ENCODE measurements at regions not wholly inside any gene's neighbourhood (a gene's known extent, or its start where the extent isn't known, plus 50 kb on each side); places are given as distances from the start of the nearest gene placed in this dataset.
"Not testable (repeated sequence)": the region's sequence is repeated elsewhere in the genome, so short reads cannot be mapped to it uniquely, and the experiment has no call there.

DNA sequence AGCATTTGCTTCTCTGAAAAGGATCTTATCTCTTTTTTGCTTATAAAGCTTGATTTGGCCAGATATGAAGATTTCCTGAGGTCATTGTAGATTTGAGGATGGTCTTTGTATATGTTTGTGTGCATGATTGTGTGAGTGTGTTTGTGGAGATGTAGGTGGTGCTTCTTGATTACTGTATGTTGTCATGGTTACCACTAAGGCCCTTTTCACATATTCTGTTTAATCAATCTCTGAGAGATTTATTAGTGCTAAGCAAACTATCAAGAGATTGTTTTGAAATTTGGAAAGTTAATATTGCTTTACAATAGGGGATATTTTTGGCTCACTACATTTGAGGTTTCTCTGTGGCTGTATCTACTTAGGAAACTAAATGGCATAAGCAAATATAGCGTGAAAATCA is 191.7 kb downstream of the S1PR1 start:
- DNase-seq: no peak

GRCh38 chr1:101431956-101432510 is 195.2 kb downstream of the S1PR1 start:
- DNase-seq: no peak

DNA sequence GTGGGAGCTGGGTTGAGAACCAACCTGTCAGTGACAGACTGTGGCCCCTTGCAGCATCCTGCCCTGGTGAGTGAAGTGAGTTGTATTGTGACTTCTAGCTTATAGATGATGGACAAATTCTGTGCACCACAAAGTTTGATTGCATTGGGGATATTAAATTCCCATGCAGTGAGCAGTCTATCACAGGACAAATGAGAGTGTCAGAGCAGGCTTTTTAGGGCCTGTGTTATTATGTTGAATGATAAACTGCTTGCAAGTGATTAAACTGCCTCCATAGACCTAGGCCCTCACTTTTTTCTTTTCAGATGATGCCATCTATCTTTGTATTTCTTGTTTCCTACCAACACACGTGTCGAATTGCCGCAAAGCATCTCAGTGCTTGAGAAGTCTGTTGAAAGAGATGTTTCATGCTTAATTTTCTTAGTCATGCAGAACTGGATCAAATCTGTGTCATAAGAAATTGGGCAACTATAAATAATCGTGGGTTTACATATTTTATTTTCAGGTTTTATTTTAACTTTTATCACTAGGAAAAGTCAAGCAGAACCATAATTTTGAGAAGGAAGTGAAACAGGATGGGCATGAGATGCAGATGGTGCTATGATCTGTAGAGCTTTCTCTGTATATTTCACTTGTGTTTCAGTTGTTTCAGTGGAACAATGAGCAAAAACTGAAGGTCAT is 199.2 kb downstream of the S1PR1 start:
- DNase-seq: no peak

DNA sequence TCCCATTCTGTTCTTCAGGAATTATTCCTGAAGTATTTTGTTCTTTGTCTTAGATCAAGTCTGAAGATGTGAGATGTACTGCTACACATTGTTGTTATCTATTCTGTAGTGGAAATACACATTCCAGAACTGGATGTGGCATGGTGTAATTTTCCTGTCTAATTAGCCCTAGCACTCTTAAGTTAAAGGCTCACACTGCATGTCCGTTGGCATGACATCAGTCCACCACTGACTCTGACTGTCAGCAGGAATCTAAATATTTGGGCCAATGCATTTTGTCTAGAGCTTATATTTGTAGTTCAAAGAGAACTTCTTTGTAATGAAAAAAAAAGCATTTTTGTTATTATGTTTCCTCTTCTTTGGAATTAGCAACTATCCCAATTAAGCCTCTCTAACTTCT is 201.0 kb downstream of the S1PR1 start:
- no peak for DNase-seq

GRCh38 chr1:101438359-101438758 is 201.5 kb downstream of the S1PR1 start:
- peak; percentile 10 for DNase-seq

DNA sequence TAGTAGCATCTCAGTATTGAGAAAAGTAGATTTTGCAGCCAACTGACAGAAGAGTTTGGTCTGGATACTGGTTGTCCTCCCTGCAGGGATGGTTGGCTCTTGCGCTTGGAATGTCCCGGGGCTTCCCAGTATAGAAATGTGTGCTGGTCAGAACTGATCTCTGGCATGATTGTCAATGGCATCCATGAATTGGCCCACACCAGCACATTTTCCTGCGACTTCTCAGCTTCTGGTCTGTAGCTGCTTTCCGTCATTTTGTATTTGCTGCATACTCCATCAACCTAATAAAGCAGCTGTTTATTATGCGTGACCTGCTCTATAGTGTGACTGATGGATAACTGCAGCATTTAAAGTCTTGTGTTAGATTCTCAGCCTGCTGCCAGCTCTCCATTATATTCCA is 203.7 kb downstream of the S1PR1 start:
- no peak for DNase-seq

DNA sequence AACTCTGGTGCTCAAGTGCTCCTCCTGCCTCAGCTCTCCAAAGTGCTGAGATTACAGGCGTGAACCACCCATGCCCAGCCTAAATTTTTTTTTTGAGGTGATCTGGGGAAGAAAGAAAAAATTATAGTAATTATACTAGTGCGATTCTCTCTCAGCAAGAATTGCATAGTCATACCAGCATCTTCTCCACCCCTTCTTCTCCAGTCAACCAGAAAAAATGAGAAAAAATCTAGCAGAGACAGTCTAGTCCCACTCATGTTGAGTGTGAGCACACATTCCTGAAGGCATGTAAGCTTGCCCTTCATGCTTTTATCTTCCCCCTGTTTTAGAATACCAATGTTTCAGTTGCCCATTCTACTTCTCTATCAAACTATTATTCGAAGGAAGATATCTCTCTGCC is 207.6 kb downstream of the S1PR1 start:
- no peak for DNase-seq

DNA sequence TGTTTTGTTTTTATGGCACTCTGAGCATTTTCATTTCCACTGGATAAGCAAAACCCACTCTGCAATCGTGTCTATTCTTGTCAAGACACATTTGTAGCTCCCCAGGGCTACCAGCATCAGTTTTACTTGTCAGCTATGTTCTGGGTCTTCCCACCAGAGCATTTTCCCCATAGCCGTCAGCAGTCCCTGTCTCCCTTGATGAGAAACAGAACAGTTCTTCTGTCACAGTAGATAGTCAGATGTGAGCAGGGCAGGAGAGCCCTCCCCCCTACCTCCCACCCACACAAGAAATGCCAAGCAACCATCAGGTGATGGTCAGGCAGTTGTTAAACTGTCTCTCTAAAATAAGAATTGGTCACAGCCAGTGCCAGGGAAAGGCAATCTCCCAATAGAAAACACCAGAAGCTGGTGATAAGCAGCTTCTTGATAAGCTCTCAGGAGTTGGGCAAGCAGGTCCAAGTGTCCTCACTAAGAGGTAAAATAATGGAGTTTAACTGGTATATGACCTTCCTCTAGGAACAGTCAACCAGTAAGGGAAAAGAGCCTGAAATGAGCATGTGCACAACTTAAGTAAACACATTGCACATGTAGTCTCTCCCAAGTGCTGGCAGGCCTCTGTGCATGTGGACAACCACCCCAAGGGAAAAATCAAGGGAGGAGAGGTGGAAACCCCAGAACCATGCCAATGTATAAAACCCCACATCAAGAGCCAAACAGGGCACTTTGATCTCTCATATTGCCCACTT is 208.2 kb downstream of the S1PR1 start:
- DNase-seq: no peak

- no peak for DNase-seq
Measured at GRCh38 chr1:101448018-101448417, 211.2 kb downstream of the S1PR1 start.

DNA sequence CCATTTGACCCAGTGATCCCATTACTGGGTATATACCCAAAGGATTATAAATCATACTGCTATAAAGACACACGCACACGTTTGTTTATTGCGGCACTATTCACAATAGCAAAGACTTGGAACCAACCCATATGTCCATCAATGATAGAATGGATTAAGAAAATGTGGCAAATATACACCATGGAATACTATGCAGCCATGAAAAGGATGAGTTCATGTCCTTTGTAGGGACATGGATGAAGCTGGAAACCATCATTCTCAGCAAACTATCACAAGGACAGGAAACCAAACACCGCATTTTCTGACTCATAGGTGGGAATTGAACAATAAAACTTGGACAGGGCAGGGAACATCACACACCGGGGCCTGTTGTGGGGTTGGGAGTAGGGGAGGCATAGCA is 213.9 kb downstream of the S1PR1 start:
- DNase-seq: not testable (repeated sequence)

DNA sequence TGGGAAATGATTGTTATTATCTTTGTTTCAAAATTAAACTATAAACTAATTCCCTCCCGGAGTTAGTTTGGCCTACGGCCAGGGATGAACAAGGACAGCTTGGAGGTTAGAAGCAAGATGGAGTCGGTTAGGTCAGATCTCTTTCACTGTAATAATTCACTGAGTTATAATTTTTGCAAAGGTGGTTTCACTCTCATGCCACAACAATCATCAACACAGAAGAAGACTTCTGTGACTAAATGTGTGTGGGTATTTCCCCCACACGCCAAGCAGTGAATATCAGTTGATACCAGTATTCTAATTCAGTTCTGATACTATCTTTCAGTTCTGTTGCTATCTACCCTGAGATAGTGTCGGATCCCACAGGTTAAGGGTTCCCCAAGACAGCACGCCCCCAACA is 215.1 kb downstream of the S1PR1 start:
- DNase-seq: no peak

- no peak for DNase-seq
Measured at GRCh38 chr1:101452825-101453224, 216.0 kb downstream of the S1PR1 start.

DNA sequence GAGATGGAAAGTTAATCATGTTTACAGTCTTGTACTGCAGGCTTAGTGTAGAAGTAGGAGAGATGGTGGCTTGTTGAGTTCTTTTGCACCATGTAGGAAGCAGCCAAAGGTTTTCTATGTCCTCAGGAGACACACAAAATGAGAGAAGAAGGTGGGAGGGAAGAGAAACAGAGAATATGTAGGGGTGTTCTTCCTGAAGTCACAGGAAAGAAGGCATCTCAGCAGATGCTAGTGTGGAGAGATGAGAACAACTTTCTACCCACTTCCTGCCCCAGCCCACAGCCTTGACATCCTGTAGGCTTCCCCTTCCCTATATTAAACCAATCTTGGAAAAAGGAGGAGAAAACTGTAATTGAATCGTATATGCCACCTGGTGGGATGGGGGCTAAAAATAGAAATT is 217.0 kb downstream of the S1PR1 start:
- DNase-seq: no peak

GRCh38 chr1:101455166-101455565 is 218.3 kb downstream of the S1PR1 start:
- DNase-seq: no peak

DNA sequence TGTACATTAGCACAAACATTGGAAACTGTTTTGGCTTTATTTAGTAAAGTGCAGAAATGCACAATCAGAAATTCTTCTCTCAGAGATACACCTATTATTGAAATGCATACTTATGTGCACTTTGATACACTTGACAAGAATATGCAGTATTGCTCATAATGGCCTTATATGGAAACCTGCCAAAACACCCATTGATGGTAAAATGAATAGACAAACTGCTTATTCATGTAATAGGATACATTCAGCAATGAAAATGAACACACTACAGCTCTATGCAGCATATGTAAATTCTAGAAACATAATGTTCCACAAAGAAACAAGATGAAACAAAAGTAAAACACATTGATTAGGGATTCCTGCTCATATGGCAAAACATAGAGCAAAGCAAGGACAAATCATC is 223.9 kb downstream of the S1PR1 start:
- DNase-seq: no peak

- DNase-seq: no peak
Measured at GRCh38 chr1:101463195-101463594, 226.4 kb downstream of the S1PR1 start.

- DNase-seq: no peak
Measured at GRCh38 chr1:101465941-101466340, 229.1 kb downstream of the S1PR1 start.

GRCh38 chr1:101474039-101474665 is 237.3 kb downstream of the S1PR1 start:
- DNase-seq: no peak

DNA sequence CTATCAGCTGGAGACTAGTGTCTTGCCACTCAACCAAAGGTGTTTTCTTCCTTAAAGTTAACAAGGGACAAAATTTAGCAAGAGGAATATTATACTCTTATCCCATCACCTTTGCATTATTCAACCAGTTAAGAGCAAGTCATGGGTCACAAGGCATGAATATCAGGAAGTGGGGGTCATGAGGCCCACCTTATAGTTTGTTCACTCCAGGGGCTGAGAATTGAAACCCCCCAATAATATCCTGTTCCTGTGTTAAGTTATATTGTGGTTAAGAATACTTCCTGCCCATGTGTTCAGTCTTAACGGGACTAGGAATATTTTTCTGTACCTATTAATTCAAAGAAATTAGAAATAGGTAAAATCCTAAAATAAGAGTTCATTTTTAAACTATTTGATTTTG is 239.7 kb downstream of the S1PR1 start:
- DNase-seq: no peak

DNA sequence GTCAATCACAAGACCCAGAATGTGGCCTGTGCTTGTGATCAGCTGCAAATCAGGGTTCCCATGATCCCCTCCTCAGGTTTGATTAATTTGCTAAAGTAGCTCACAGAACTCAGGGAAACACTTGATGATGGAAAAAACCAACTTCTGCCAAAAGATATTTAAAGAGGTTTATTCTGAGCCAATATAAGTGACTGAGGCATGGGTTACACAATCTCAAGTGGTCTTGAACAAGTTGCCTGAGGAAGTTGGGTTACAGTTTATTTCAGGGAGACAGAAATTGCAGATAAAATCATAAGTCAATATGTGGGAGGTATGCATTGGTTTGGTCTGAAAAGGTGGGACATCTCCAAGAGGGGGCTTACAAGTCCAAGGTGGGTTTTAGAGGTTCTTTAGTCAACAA is 243.1 kb downstream of the S1PR1 start:
- no peak for DNase-seq

- DNase-seq: no peak
Measured at GRCh38 chr1:101482306-101482705, 245.5 kb downstream of the S1PR1 start.

DNA sequence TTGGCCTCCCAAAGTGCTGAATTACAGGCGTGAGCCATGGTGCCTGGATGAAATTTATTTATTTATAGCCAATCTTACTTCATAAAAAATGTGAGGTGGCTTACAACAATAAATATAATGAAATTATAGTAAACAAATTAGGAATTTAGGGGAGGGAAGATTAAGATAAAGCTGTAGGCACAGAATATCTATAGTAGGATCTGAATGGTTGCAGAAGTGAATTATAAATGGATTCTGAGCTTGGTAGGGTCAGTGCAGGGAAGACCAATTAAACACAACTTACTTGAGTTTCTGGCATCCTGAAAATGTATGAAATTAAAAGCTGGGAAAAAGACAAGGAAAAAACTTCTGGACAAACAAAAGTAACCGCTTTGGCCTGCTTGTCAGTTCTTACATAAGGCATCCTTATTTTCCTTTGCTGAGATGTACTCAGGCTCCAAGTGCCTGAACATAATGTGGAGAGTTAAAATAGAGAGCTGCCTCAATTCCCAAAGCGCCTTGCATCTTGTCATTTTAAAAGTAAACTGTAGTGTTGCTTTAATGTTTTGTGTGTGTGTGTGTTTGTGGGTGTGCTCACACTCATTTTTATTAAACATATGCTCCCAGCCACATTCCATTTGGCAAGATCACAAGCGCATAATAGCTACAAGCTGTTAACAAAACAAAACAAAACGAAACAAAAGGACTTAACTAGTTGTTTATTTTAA is 247.3 kb downstream of the S1PR1 start:
- no peak for DNase-seq

DNA sequence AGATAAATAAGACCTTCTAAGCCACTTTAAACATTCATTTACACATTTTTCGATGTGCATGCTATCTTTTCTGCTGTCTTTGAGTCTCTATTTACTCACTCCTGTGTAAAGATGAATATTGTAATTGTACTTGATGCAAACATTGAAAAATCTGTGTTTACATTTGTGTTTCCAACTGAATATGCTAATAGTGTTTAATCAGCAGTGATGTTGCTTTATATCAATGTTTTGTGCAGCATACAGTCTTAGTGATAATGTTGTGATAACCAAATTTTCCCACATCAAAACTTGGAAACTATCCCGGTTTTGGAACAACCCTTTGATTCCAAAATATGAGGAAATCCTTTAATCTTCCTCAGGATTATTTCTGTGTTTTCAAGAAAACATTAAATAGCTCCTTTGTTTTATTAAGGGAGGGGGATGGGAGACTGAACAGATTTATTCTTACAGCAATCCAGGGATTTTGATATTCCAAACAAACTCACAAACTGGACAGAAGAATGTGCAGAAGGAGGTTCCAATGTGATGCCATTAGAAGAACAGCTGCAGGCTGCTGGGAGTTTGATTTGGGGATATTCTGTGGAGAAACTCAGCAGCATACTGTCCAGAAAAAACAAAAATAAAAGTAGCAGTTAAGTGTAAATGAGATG is 248.0 kb downstream of the S1PR1 start:
- no peak for DNase-seq
